ENCODE measurements at regions not wholly inside any gene's neighbourhood (a gene's known extent, or its start where the extent isn't known, plus 50 kb on each side); places are given as distances from the start of the nearest gene placed in this dataset.

DNA sequence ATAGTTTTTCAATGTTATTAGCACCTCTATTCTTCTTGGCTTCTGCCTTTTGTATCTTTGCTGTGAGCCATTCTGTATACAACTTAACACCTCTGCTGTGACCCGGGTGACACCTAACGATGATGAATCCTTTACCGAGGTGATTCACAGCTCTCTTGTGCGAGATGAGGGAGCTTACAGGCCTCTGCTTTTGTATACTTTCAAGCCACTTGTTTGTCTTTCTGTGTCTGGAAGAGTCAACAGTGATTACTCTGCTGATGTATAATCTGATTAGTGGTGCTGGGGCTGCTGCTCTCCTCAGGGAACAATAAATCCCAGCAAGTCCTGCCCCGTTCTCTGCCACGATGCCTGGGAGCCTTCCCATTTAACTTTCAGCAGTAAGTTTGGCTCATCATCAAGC, 442.9 kb upstream of the SGCD start:
- TF ChIP-seq POLR2AphosphoS5 (IDR thresholded peaks at IDR 0.05) = no peak
- TF ChIP-seq, protein P1, sequence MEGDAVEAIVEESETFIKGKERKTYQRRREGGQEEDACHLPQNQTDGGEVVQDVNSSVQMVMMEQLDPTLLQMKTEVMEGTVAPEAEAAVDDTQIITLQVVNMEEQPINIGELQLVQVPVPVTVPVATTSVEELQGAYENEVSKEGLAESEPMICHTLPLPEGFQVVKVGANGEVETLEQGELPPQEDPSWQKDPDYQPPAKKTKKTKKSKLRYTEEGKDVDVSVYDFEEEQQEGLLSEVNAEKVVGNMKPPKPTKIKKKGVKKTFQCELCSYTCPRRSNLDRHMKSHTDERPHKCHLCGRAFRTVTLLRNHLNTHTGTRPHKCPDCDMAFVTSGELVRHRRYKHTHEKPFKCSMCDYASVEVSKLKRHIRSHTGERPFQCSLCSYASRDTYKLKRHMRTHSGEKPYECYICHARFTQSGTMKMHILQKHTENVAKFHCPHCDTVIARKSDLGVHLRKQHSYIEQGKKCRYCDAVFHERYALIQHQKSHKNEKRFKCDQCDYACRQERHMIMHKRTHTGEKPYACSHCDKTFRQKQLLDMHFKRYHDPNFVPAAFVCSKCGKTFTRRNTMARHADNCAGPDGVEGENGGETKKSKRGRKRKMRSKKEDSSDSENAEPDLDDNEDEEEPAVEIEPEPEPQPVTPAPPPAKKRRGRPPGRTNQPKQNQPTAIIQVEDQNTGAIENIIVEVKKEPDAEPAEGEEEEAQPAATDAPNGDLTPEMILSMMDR (IDR thresholded peaks at IDR 0.05 in 8 of 11, conservative IDR thresholded peaks at IDR 0.05 in 3 of 11) = no peak
- TF ChIP-seq POLR2A (IDR thresholded peaks at IDR 0.05) = no peak

Measured in spleen (tissue), 7 donors.